Activated CD8-positive, alpha-beta memory T cell treated with anti-CD3 and anti-CD28 coated beads, Interleukin-2, amount 50 U/mL, for 24 hours (primary cell): ENCODE measurements at regions not wholly inside any gene's neighbourhood (a gene's known extent, or its start where the extent isn't known, plus 50 kb on each side); places are given as distances from the start of the nearest gene placed in this dataset.

Experiments used
- DNase-seq: peaks from one replicate; pipeline ENCODE4 v3.0.0-alpha.2; 2020; ENCODE audit errors: extremely low read depth

- DNase-seq: no peak
Measured at GRCh38 chr3:68315546-68315945, 616.8 kb downstream of the TAFA4 start.

- no peak for DNase-seq
Measured at GRCh38 chr3:68306571-68306970, 625.8 kb downstream of the TAFA4 start.

GRCh38 chr3:68295457-68295856 is 636.9 kb downstream of the TAFA4 start:
- no peak for DNase-seq

GRCh38 chr3:68290333-68290732 is 635.9 kb upstream of the SUCLG2 start:
- no peak for DNase-seq

- no peak for DNase-seq
Measured at GRCh38 chr3:68288085-68288484, 633.7 kb upstream of the SUCLG2 start.

- no peak for DNase-seq
Measured at GRCh38 chr3:68287101-68287500, 632.7 kb upstream of the SUCLG2 start.

- no peak for DNase-seq
Measured at GRCh38 chr3:68274286-68274685, 619.9 kb upstream of the SUCLG2 start.

GRCh38 chr3:68271145-68271544 is 616.7 kb upstream of the SUCLG2 start:
- no peak for DNase-seq

- no peak for DNase-seq
Measured at GRCh38 chr3:68256635-68257223, 602.3 kb upstream of the SUCLG2 start.

- DNase-seq: no peak
Measured at GRCh38 chr3:68249265-68249664, 594.9 kb upstream of the SUCLG2 start.

- DNase-seq: no peak
Measured at GRCh38 chr3:68242606-68243005, 588.2 kb upstream of the SUCLG2 start.

GRCh38 chr3:68239542-68239941 is 585.1 kb upstream of the SUCLG2 start:
- no peak for DNase-seq

- DNase-seq: no peak
Measured at GRCh38 chr3:68234076-68234780, 579.8 kb upstream of the SUCLG2 start.

GRCh38 chr3:68228856-68229255 is 574.4 kb upstream of the SUCLG2 start:
- DNase-seq: no peak

GRCh38 chr3:68220832-68221231 is 566.4 kb upstream of the SUCLG2 start:
- DNase-seq: no peak

GRCh38 chr3:68211637-68212036 is 557.2 kb upstream of the SUCLG2 start:
- no peak for DNase-seq

GRCh38 chr3:68210635-68211034 is 556.2 kb upstream of the SUCLG2 start:
- no peak for DNase-seq

- no peak for DNase-seq
Measured at GRCh38 chr3:68207327-68207726, 552.9 kb upstream of the SUCLG2 start.

- no peak for DNase-seq
Measured at GRCh38 chr3:68206524-68207117, 552.2 kb upstream of the SUCLG2 start.

- DNase-seq: no peak
Measured at GRCh38 chr3:68186733-68187132, 532.3 kb upstream of the SUCLG2 start.

- DNase-seq: no peak
Measured at GRCh38 chr3:68176600-68176999, 522.2 kb upstream of the SUCLG2 start.

- no peak for DNase-seq
Measured at GRCh38 chr3:68173012-68173634, 518.7 kb upstream of the SUCLG2 start.

GRCh38 chr3:68172039-68172438 is 517.6 kb upstream of the SUCLG2 start:
- no peak for DNase-seq
